ENCODE measurements at regions not wholly inside any gene's neighbourhood (a gene's known extent, or its start where the extent isn't known, plus 50 kb on each side); places are given as distances from the start of the nearest gene placed in this dataset.
"Not testable (repeated sequence)": the region's sequence is repeated elsewhere in the genome, so short reads cannot be mapped to it uniquely, and the experiment has no call there.

GRCh38 chr11:92045301-92045700 lies 179.3 kb upstream of the FAT3 start:
- H3K4me3 Mint-ChIP-seq = no peak overlapping the region
- no peaks in the 10 kb centered on the region for H3K4me1 Mint-ChIP-seq
- H3K36me3 Mint-ChIP-seq (ENCODE audit: low read depth) = no peaks in the 10 kb centered on the region
- no peak overlapping the region for H3K27ac Mint-ChIP-seq
- no peak for DNase-seq
- no peaks in the 10 kb centered on the region for H3K27me3 Mint-ChIP-seq
- intact Hi-C loops (cut with micrococcal nuclease) = no loop called here
- no peaks in the 10 kb centered on the region for H3K9me3 Mint-ChIP-seq

GRCh38 chr11:92035488-92035887 lies 189.1 kb upstream of the FAT3 start:
- H3K9me3 Mint-ChIP-seq = no peaks in the 10 kb centered on the region
- no peak overlapping the region for H3K4me3 Mint-ChIP-seq
- H3K27ac Mint-ChIP-seq = no peak overlapping the region
- intact Hi-C loops (cut with micrococcal nuclease) = no loop called here
- H3K27me3 Mint-ChIP-seq = no peaks in the 10 kb centered on the region
- no peak for DNase-seq
- no peaks in the 10 kb centered on the region for H3K36me3 Mint-ChIP-seq (ENCODE audit: low read depth)
- H3K4me1 Mint-ChIP-seq = no peaks in the 10 kb centered on the region

- H3K27ac Mint-ChIP-seq; H3K27me3 Mint-ChIP-seq; H3K36me3 Mint-ChIP-seq (ENCODE audit: low read depth); intact Hi-C loops (cut with micrococcal nuclease); DNase-seq; H3K4me3 Mint-ChIP-seq; H3K4me1 Mint-ChIP-seq; H3K9me3 Mint-ChIP-seq: not testable (repeated sequence)
Observed at GRCh38 chr11:92027136-92027535, 197.5 kb upstream of the FAT3 start.

- Mint-ChIP-seq H3K27me3 (no peaks in the 10 kb centered on the region), H3K36me3 (ENCODE audit: low read depth) (no peaks in the 10 kb centered on the region), H3K4me1 (no peaks in the 10 kb centered on the region), H3K9me3 (peaks cover 10% of the 10 kb centered on the region), H3K27ac (no peak overlapping the region), H3K4me3 (no peak overlapping the region)
- intact Hi-C loops (cut with micrococcal nuclease) = no loop called here
- no peak for DNase-seq
Observed at GRCh38 chr11:92026664-92027063, 198.0 kb upstream of the FAT3 start.

GRCh38 chr11:92024788-92025187 lies 199.8 kb upstream of the FAT3 start:
- DNase-seq = no peak
- Mint-ChIP-seq H3K9me3 (peaks cover 10% of the 10 kb centered on the region), H3K27ac (no peak overlapping the region), H3K4me1 (no peaks in the 10 kb centered on the region), H3K4me3 (no peak overlapping the region), H3K27me3 (no peaks in the 10 kb centered on the region), H3K36me3 (ENCODE audit: low read depth) (no peaks in the 10 kb centered on the region)
- intact Hi-C loops (cut with micrococcal nuclease) = no loop called here

- H3K27me3 Mint-ChIP-seq = no peaks in the 10 kb centered on the region
- no peak overlapping the region for H3K27ac Mint-ChIP-seq
- H3K4me3 Mint-ChIP-seq = no peak overlapping the region
- H3K4me1 Mint-ChIP-seq = no peaks in the 10 kb centered on the region
- no peaks in the 10 kb centered on the region for H3K36me3 Mint-ChIP-seq (ENCODE audit: low read depth)
- H3K9me3 Mint-ChIP-seq = peaks cover 11% of the 10 kb centered on the region
- DNase-seq = no peak
- intact Hi-C loops (cut with micrococcal nuclease) = no loop called here
Observed at GRCh38 chr11:92022499-92022898, 202.1 kb upstream of the FAT3 start.

- intact Hi-C loops (cut with micrococcal nuclease) = no loop called here
- H3K4me1 Mint-ChIP-seq = no peaks in the 10 kb centered on the region
- H3K9me3 Mint-ChIP-seq = peaks cover 17% of the 10 kb centered on the region
- DNase-seq = no peak
- no peak overlapping the region for H3K4me3 Mint-ChIP-seq
- no peaks in the 10 kb centered on the region for H3K36me3 Mint-ChIP-seq (ENCODE audit: low read depth)
- no peak overlapping the region for H3K27ac Mint-ChIP-seq
- H3K27me3 Mint-ChIP-seq = no peaks in the 10 kb centered on the region
Observed at GRCh38 chr11:92018332-92018731, 206.3 kb upstream of the FAT3 start.

GRCh38 chr11:92008249-92008648 lies 216.4 kb upstream of the FAT3 start:
- no peaks in the 10 kb centered on the region for H3K27me3 Mint-ChIP-seq
- H3K4me1 Mint-ChIP-seq = no peaks in the 10 kb centered on the region
- no peak overlapping the region for H3K4me3 Mint-ChIP-seq
- peaks cover 2% of the 10 kb centered on the region for H3K9me3 Mint-ChIP-seq
- no peak overlapping the region for H3K27ac Mint-ChIP-seq
- intact Hi-C loops (cut with micrococcal nuclease) = no loop called here
- DNase-seq = no peak
- H3K36me3 Mint-ChIP-seq (ENCODE audit: low read depth) = no peaks in the 10 kb centered on the region

GRCh38 chr11:92002568-92002967 lies 222.1 kb upstream of the FAT3 start:
- Mint-ChIP-seq H3K27ac (no peak overlapping the region), H3K4me3 (no peak overlapping the region), H3K4me1 (no peaks in the 10 kb centered on the region), H3K27me3 (no peaks in the 10 kb centered on the region), H3K9me3 (no peaks in the 10 kb centered on the region), H3K36me3 (ENCODE audit: low read depth) (no peaks in the 10 kb centered on the region)
- DNase-seq = no peak
- intact Hi-C loops (cut with micrococcal nuclease) = no loop called here

GRCh38 chr11:91998481-91998880 lies 226.1 kb upstream of the FAT3 start:
- Mint-ChIP-seq H3K9me3 (peaks cover 4% of the 10 kb centered on the region), H3K27ac (no peak overlapping the region), H3K4me3 (no peak overlapping the region), H3K4me1 (no peaks in the 10 kb centered on the region), H3K36me3 (ENCODE audit: low read depth) (no peaks in the 10 kb centered on the region), H3K27me3 (no peaks in the 10 kb centered on the region)
- intact Hi-C loops (cut with micrococcal nuclease) = no loop called here
- DNase-seq = no peak

GRCh38 chr11:91997226-91997625 lies 227.4 kb upstream of the FAT3 start:
- no peak for DNase-seq
- Mint-ChIP-seq H3K36me3 (ENCODE audit: low read depth) (no peaks in the 10 kb centered on the region), H3K27me3 (no peaks in the 10 kb centered on the region), H3K4me3 (no peak overlapping the region), H3K27ac (no peak overlapping the region), H3K9me3 (peaks cover 4% of the 10 kb centered on the region), H3K4me1 (no peaks in the 10 kb centered on the region)
- intact Hi-C loops (cut with micrococcal nuclease) = no loop called here

GRCh38 chr11:91996526-91996925 lies 228.1 kb upstream of the FAT3 start:
- H3K27me3 Mint-ChIP-seq = no peaks in the 10 kb centered on the region
- H3K27ac Mint-ChIP-seq = no peak overlapping the region
- peaks cover 4% of the 10 kb centered on the region for H3K9me3 Mint-ChIP-seq
- no peaks in the 10 kb centered on the region for H3K4me1 Mint-ChIP-seq
- H3K4me3 Mint-ChIP-seq = no peak overlapping the region
- intact Hi-C loops (cut with micrococcal nuclease) = no loop called here
- DNase-seq = no peak
- H3K36me3 Mint-ChIP-seq (ENCODE audit: low read depth) = no peaks in the 10 kb centered on the region

- H3K27ac Mint-ChIP-seq; DNase-seq; H3K9me3 Mint-ChIP-seq; H3K4me3 Mint-ChIP-seq; H3K4me1 Mint-ChIP-seq; H3K27me3 Mint-ChIP-seq; H3K36me3 Mint-ChIP-seq (ENCODE audit: low read depth); intact Hi-C loops (cut with micrococcal nuclease): not testable (repeated sequence)
Observed at GRCh38 chr11:91988443-91988842, 236.2 kb upstream of the FAT3 start.

- Mint-ChIP-seq H3K4me3 (no peak overlapping the region), H3K9me3 (no peaks in the 10 kb centered on the region), H3K27ac (no peak overlapping the region), H3K27me3 (no peaks in the 10 kb centered on the region), H3K36me3 (ENCODE audit: low read depth) (no peaks in the 10 kb centered on the region), H3K4me1 (no peaks in the 10 kb centered on the region)
- DNase-seq = no peak
- intact Hi-C loops (cut with micrococcal nuclease) = no loop called here
Observed at GRCh38 chr11:91986218-91986617, 238.4 kb upstream of the FAT3 start.

- H3K27ac Mint-ChIP-seq = no peak overlapping the region
- no peaks in the 10 kb centered on the region for H3K36me3 Mint-ChIP-seq (ENCODE audit: low read depth)
- H3K27me3 Mint-ChIP-seq = no peaks in the 10 kb centered on the region
- no peak for DNase-seq
- no peaks in the 10 kb centered on the region for H3K4me1 Mint-ChIP-seq
- H3K4me3 Mint-ChIP-seq = no peak overlapping the region
- no peaks in the 10 kb centered on the region for H3K9me3 Mint-ChIP-seq
- intact Hi-C loops (cut with micrococcal nuclease) = no loop called here
Observed at GRCh38 chr11:91984033-91984584, 240.5 kb upstream of the FAT3 start.

All from activated CD4-positive, alpha-beta T cell treated with anti-CD3 and anti-CD28 coated beads, Interleukin-2, amount 10 ng/mL, durations not matched to agents 24 days and 14 days (primary cell).